ENCODE measurements at regions not wholly inside any gene's neighbourhood (a gene's known extent, or its start where the extent isn't known, plus 50 kb on each side); places are given as distances from the start of the nearest gene placed in this dataset.

DNA sequence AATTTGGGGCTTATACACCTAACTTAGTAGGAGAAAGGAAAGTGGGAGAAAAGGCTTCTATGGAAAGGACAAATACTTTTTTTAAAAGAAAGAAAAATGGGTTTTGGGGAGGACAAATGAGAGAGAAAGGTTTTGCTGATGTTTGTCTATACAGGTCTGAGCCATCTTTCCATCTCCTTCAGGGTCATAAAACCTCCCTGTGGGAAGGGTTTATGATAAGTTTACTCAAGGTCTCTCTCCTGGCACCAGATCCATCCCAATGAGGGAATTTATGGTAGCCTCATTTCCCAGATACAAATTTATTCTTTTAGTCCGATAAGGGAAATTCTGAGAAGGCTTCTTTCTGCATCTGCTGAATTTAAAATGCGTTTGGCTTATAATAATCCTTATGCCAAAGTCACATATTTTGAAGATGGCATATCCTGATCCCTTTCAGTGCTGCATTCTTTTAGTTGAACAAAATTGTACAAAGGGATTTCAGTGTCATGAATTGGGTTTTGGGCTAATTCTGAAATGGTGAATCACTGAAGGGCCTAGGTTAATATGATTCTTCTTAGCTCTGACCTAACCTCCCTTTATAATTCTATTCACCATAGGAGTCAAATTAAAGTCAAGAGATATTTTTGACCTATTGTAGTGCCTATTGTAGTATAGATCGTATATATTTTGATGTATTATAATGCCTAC lies 173.5 kb upstream of the DYRK2 start:
- H3K4me3 ChIP-seq = no peak overlapping the region
- no peaks in the 10 kb centered on the region for H3K27me3 ChIP-seq (ENCODE audit: insufficient read depth, low read depth)
- DNase-seq = no peak
- H2AFZ ChIP-seq = no peak overlapping the region
- no peaks in the 10 kb centered on the region for H3K79me2 ChIP-seq (ENCODE audit: low read depth)
- H3K9me3 ChIP-seq (ENCODE audit: insufficient read depth, low read depth) = 0 out of 2 replicates have a peak, but pooled peaks cover 5% of the 10 kb centered on the region
- ChIA-PET POLR2A (ENCODE audit: unreplicated experiment) (no interaction called here), CTCF (no interaction called here)
- H3K4me1 ChIP-seq (replicated peaks; ENCODE audit: insufficient read depth) = peaks cover 4% of the 10 kb centered on the region; the same call in 1 of the 2 replicates
- H3K27ac ChIP-seq = no peak overlapping the region
- no peaks in the 10 kb centered on the region for H3F3A ChIP-seq (ENCODE audit: insufficient read depth, low read depth)
- intact Hi-C loops (cut with micrococcal nuclease; ENCODE audit: unreplicated experiment) = no loop called here
- H3K36me3 ChIP-seq (ENCODE audit: low read depth) = no peaks in the 10 kb centered on the region
- no peaks in the 10 kb centered on the region for H4K20me1 ChIP-seq (ENCODE audit: insufficient read depth)
- H3K4me2 ChIP-seq = no peak overlapping the region
- no peaks in the 10 kb centered on the region for H3K9me2 ChIP-seq (ENCODE audit: insufficient read depth)
- BruUV-seq (replicated peaks) = no TSS peak
- no peak for TF ChIP-seq CTCF (conservative IDR thresholded peaks at IDR 0.05)
- TF ChIP-seq EZH2 (IDR thresholded peaks at IDR 0.05; ENCODE audit: low read depth) = no peak

- ChIA-PET POLR2A (ENCODE audit: unreplicated experiment) (interaction anchor here (0.6 kb wide), 1 partner anchor 386 kb away, joined by 7 read pairs; no protein-coding TSS in a partner anchor), CTCF (no interaction called here)
- intact Hi-C loops (cut with micrococcal nuclease; ENCODE audit: unreplicated experiment) = no loop called here
- Histone ChIP-seq H3F3A (ENCODE audit: insufficient read depth, low read depth) (no peaks in the 10 kb centered on the region), H3K27me3 (ENCODE audit: insufficient read depth, low read depth) (no peaks in the 10 kb centered on the region), H3K4me1 (replicated peaks; ENCODE audit: insufficient read depth) (peaks cover 7% of the 10 kb centered on the region; the same call in 1 of the 2 replicates), H3K4me3 (no peak overlapping the region), H4K20me1 (ENCODE audit: insufficient read depth) (no peaks in the 10 kb centered on the region), H2AFZ (no peak overlapping the region), H3K9me2 (ENCODE audit: insufficient read depth) (no peaks in the 10 kb centered on the region), H3K27ac (no peak overlapping the region), H3K36me3 (ENCODE audit: low read depth) (no peaks in the 10 kb centered on the region), H3K9me3 (ENCODE audit: insufficient read depth, low read depth) (peaks cover 5% of the 10 kb centered on the region; the same call in 1 of the 2 replicates), H3K4me2 (no peak overlapping the region), H3K79me2 (ENCODE audit: low read depth) (no peaks in the 10 kb centered on the region)
- BruUV-seq (replicated peaks) = no TSS peak
- TF ChIP-seq CTCF (conservative IDR thresholded peaks at IDR 0.05) (no peak), EZH2 (IDR thresholded peaks at IDR 0.05; ENCODE audit: low read depth) (no peak)
- DNase-seq = no peak
These were observed 172.8 kb upstream of the DYRK2 start for GRCh38 chr12:67475725-67476124.

- no TSS peak for BruUV-seq (replicated peaks)
- intact Hi-C loops (cut with micrococcal nuclease; ENCODE audit: unreplicated experiment) = no loop called here
- Histone ChIP-seq H3K4me1 (replicated peaks; ENCODE audit: insufficient read depth) (peaks cover 27% of the 10 kb centered on the region), H3K4me2 (no peak overlapping the region), H3K79me2 (ENCODE audit: low read depth) (no peaks in the 10 kb centered on the region), H3K9me2 (ENCODE audit: insufficient read depth) (no peaks in the 10 kb centered on the region), H3K9me3 (ENCODE audit: insufficient read depth, low read depth) (peaks cover 5% of the 10 kb centered on the region; the same call in 1 of the 2 replicates), H2AFZ (no peak overlapping the region), H3K27me3 (ENCODE audit: insufficient read depth, low read depth) (no peaks in the 10 kb centered on the region), H3K27ac (no peak overlapping the region), H3K4me3 (no peak overlapping the region), H3K36me3 (ENCODE audit: low read depth) (no peaks in the 10 kb centered on the region), H3F3A (ENCODE audit: insufficient read depth, low read depth) (peaks cover 20% of the 10 kb centered on the region), H4K20me1 (ENCODE audit: insufficient read depth) (no peaks in the 10 kb centered on the region)
- CTCF ChIA-PET = no interaction called here
- TF ChIP-seq EZH2 (IDR thresholded peaks at IDR 0.05; ENCODE audit: low read depth) = no peak
- DNase-seq = no peak
- POLR2A ChIA-PET (ENCODE audit: unreplicated experiment) = interaction anchor here (0.6 kb wide), 1 partner anchor 169 kb away, joined by 4 read pairs; no protein-coding TSS in a partner anchor
These were observed 170.8 kb upstream of the DYRK2 start for GRCh38 chr12:67477681-67478265.
